GM23248 (cell line): ENCODE measurements at regions not wholly inside any gene's neighbourhood (a gene's known extent, or its start where the extent isn't known, plus 50 kb on each side); places are given as distances from the start of the nearest gene placed in this dataset.

Experiments used
- EZH2 ChIP-seq: fragments of 200-600 bp; sonication (generic); IDR thresholded peaks from 2 replicates; pipeline ENCODE4 v1.6.1; 2018; ENCODE audit warnings: antibody characterized with exemption, mild to moderate bottlenecking; ENCODE audit not compliant: insufficient read depth, poor library complexity, severe bottlenecking
- EZH2phosphoT487 ChIP-seq: fragments of 200-600 bp; sonication (generic); IDR thresholded peaks from 2 replicates; pipeline ENCODE4 v1.6.1; 2018; ENCODE audit warnings: antibody characterized with exemption, moderate library complexity, mild to moderate bottlenecking, low read depth; ENCODE audit not compliant: insufficient read depth

- TF ChIP-seq EZH2phosphoT487 (no peak), EZH2 (no peak)
Measured at GRCh38 chr11:42778193-42778592, 533.6 kb upstream of the API5 start.
